SU-DHL-6 (cell line): ENCODE measurements at regions not wholly inside any gene's neighbourhood (a gene's known extent, or its start where the extent isn't known, plus 50 kb on each side); places are given as distances from the start of the nearest gene placed in this dataset.

Source experiments
- H2AFZ ChIP-seq: fragments of 200-600 bp; sonication (generic); 2 replicates; pipeline ENCODE4 v1.6.1; 2014; ENCODE audit warnings: low read depth, mild to moderate bottlenecking, moderate library complexity, mixed read lengths, antibody characterized with exemption, low read length; ENCODE audit not compliant: severe bottlenecking
- H3F3A ChIP-seq: fragments of 200-600 bp; shearing (Covaris generic); 2 replicates; pipeline ENCODE4 v1.6.0; 2016; ENCODE audit warnings: antibody characterized with exemption, mild to moderate bottlenecking; ENCODE audit not compliant: insufficient read depth
- H3K27ac ChIP-seq: fragments of 200-600 bp; sonication (generic); 2 replicates; pipeline ENCODE4 v1.5.1; 2016; ENCODE audit warnings: low read depth, mild to moderate bottlenecking, low read length, moderate library complexity, mixed read lengths
- H3K27me3 ChIP-seq: fragments of 200-600 bp; sonication (generic), shearing (Covaris generic); 2 replicates; pipeline ENCODE4 v1.6.0; 2014; ENCODE audit warnings: mild to moderate bottlenecking, low read length
- H3K36me3 ChIP-seq: fragments of 200-600 bp; sonication (generic); 2 replicates; pipeline ENCODE4 v1.6.1; 2014; ENCODE audit warnings: mild to moderate bottlenecking, low read length, mixed read lengths
- H3K4me2 ChIP-seq: fragments of 300-600, 200-600 bp; shearing (Covaris generic), sonication (generic); 2 replicates; pipeline ENCODE4 v1.6.0; 2014; ENCODE audit warnings: low read length, low read depth, mild to moderate bottlenecking; ENCODE audit not compliant: poor library complexity, severe bottlenecking
- H3K4me3 ChIP-seq: fragments of 200-600 bp; sonication (generic); 2 replicates; pipeline ENCODE4 v1.5.1; 2014; ENCODE audit warnings: antibody characterized with exemption, low read length, mild to moderate bottlenecking, mixed read lengths; ENCODE audit not compliant: insufficient read depth, poor library complexity, severe bottlenecking
- H3K79me2 ChIP-seq: fragments of 200-600 bp; sonication (generic); 2 replicates; pipeline ENCODE4 v1.6.1; 2014; ENCODE audit warnings: mild to moderate bottlenecking, low read length, moderate library complexity; ENCODE audit not compliant: insufficient read depth
- H3K9ac ChIP-seq: fragments of 200-600 bp; sonication (generic); 2 replicates; pipeline ENCODE4 v1.7.0; 2014; ENCODE audit warnings: mild to moderate bottlenecking, low read length
- H3K9me2 ChIP-seq: fragments of 200-600 bp; sonication (generic); replicated peaks from 2 replicates; pipeline ENCODE4 v1.6.1; 2014; ENCODE audit warnings: low read length; ENCODE audit not compliant: insufficient read depth
- H3K9me3 ChIP-seq: fragments of 200-600 bp; sonication (generic); 2 replicates; pipeline ENCODE4 v1.6.1; 2014; ENCODE audit warnings: low read length, mixed read lengths; ENCODE audit not compliant: insufficient read depth
- H4K20me1 ChIP-seq: fragments of 200-600 bp; sonication (generic); 2 replicates; pipeline ENCODE4 v1.6.1; 2014; ENCODE audit warnings: low read depth, mild to moderate bottlenecking, antibody characterized with exemption, low read length, moderate library complexity, mixed read lengths
- CTCF ChIP-seq: fragments of 200-600 bp; sonication (generic); IDR thresholded peaks from one replicate; pipeline ENCODE4 v1.5.1; 2017; ENCODE audit warnings: antibody characterized with exemption, mild to moderate bottlenecking, low read length, moderate library complexity; ENCODE audit not compliant: insufficient read depth, poor library complexity, severe bottlenecking
- EZH2phosphoT487 ChIP-seq: fragments of 200-600 bp; sonication (generic), shearing (Covaris generic); conservative IDR thresholded peaks from 2 replicates; pipeline ENCODE4 v1.6.1; 2018; ENCODE audit warnings: mild to moderate bottlenecking, antibody characterized with exemption, low read length, moderate library complexity, mixed read lengths

DNA sequence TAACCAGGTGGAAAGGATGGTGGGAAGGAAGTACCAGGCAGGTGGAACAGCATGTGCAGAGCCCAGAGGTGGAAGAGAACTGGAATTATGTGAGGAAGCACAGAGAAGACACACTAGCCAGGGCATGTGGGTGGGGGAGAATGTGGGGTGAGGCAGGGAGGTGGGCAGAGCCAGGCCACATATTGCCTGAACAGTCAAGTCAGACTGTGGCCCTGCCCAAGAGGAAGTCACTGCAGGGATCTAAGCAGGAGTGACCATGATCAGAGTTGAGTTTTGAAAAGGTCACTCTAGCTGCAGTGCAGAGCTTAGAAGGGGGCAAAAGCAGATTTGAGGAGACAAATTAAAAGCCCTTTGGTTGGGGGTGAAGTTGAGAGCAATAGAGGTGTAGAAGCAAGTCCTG is 114.0 kb upstream of the SLC38A2 start:
- Histone ChIP-seq H3F3A (no peaks in the 10 kb centered on the region), H3K79me2 (no peaks in the 10 kb centered on the region), H3K9me2 (no peaks in the 10 kb centered on the region; the same call in 1 of the 2 replicates), H3K4me2 (no peak overlapping the region), H3K27me3 (no peaks in the 10 kb centered on the region), H3K9me3 (no peaks in the 10 kb centered on the region), H4K20me1 (no peaks in the 10 kb centered on the region), H3K4me3 (no peak overlapping the region), H3K36me3 (no peaks in the 10 kb centered on the region), H3K9ac (no peak overlapping the region), H3K27ac (no peak overlapping the region), H2AFZ (no peak overlapping the region)
- TF ChIP-seq CTCF: no peak
- no peak for TF ChIP-seq EZH2phosphoT487

GRCh38 chr12:46485853-46486252 is 113.3 kb upstream of the SLC38A2 start:
- H3K9ac ChIP-seq: no peak overlapping the region
- H3K9me3 ChIP-seq: no peaks in the 10 kb centered on the region
- H3K36me3 ChIP-seq: no peaks in the 10 kb centered on the region
- no peaks in the 10 kb centered on the region for H4K20me1 ChIP-seq
- no peak overlapping the region for H3K27ac ChIP-seq
- no peaks in the 10 kb centered on the region; the same call in 1 of the 2 replicates for H3K9me2 ChIP-seq
- no peak overlapping the region for H3K4me3 ChIP-seq
- H3F3A ChIP-seq: no peaks in the 10 kb centered on the region
- TF ChIP-seq EZH2phosphoT487 (no peak), CTCF (no peak)
- no peak overlapping the region for H3K4me2 ChIP-seq
- H3K79me2 ChIP-seq: no peaks in the 10 kb centered on the region
- no peaks in the 10 kb centered on the region for H3K27me3 ChIP-seq
- H2AFZ ChIP-seq: no peak overlapping the region

GRCh38 chr12:46484396-46485061 is 112.0 kb upstream of the SLC38A2 start:
- no peak overlapping the region for H3K27ac ChIP-seq
- H2AFZ ChIP-seq: no peak overlapping the region
- no peaks in the 10 kb centered on the region for H3K36me3 ChIP-seq
- no peaks in the 10 kb centered on the region for H3F3A ChIP-seq
- no peaks in the 10 kb centered on the region for H3K79me2 ChIP-seq
- no peaks in the 10 kb centered on the region for H3K9me3 ChIP-seq
- no peaks in the 10 kb centered on the region for H3K27me3 ChIP-seq
- no peak overlapping the region for H3K4me3 ChIP-seq
- no peaks in the 10 kb centered on the region; the same call in 1 of the 2 replicates for H3K9me2 ChIP-seq
- H3K4me2 ChIP-seq: no peak overlapping the region
- TF ChIP-seq EZH2phosphoT487 (no peak), CTCF (no peak)
- H3K9ac ChIP-seq: no peak overlapping the region
- H4K20me1 ChIP-seq: no peaks in the 10 kb centered on the region
